GM19023 (cell line): ENCODE measurements at regions not wholly inside any gene's neighbourhood (a gene's known extent, or its start where the extent isn't known, plus 50 kb on each side); places are given as distances from the start of the nearest gene placed in this dataset.

Source experiments
- ATAC-seq: cut with Tn5 transposase; IDR thresholded peaks from one replicate; pipeline ENCODE4 v1.9.1; 2021; ENCODE audit warnings: mild to moderate bottlenecking, moderate library complexity; ENCODE audit not compliant: unreplicated experiment

DNA sequence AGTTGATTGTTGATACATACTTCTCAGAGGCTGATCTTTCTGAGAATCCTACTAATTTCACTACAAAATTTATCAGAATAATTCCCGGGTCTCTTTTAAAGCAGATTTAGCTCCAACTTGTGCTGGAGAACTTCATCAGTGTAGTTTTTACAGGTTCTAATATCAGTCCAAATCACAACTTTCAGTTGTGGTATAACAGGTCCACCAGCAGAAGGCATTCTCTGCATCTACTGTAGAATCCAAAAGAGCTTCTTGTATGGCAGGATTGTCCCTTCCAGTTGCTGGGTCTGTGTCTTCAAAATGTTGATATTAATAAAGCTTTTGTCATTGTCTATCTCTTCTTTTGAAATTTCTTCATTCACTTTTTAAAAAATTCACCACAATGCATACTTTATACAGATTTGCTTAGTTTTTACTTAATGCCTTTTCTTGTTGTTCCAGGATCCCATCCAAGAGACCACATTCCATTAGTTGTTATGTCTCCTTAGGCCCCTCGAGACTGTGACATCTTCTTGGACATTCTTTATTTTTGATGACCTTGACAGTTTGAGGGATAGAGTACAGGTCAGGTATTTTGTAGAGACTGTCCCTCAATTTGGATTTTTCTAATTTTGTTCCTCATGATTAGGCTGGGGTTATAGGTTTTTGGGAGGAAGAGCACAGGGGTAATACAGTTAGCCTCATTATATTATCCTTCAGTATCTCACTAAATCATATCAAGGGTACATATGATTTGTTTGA, 490.5 kb upstream of the MEX3C start:
- ATAC-seq = no peak

DNA sequence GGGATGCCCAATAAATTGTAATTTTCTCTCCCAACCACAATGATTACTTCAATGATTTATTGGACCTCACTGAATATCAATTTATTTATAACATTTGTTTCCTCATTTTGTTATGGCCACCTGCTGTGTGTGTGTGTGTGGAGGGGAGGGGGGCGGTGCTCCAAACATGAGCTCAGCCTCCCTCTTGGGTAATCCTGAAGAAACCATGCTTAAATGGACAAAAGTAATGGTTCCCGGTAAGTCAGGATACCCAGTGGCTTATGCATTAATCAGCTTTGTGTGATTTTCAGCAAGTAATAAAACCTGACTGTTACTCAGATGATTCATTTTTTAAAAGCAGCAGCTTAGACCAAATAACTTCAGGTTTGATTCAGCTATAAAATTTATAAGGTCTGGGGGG, 495.1 kb upstream of the MEX3C start:
- ATAC-seq = no peak

DNA sequence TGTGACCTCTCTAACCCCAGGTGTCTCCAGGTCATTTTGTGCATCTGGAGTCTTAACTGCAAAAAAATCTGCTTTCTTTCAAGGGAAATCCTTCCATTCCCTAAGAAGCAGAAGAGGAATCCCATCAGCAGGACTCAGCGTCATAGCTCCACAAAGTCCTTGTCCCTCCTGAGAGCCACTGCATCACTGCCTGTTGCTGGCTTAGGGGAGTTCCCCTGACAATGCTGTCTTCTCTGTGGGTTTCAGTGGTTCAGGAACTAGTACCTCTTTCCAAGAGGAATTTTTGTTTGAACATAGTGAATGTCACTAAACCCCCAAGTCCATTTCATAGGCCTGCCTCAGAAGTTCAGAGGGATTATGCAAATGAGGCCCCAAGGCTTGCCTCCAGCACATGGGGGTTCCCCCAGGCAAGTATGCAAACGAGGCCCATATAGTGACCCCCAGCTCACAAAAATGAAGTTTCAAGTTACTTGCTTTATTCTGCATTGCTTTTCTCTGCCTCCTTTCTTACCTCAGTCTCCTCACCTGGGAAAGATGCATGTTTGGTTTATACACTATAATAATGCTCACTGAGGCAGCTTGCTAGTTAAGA, 513.9 kb upstream of the MEX3C start:
- peak; percentile 88 for ATAC-seq

DNA sequence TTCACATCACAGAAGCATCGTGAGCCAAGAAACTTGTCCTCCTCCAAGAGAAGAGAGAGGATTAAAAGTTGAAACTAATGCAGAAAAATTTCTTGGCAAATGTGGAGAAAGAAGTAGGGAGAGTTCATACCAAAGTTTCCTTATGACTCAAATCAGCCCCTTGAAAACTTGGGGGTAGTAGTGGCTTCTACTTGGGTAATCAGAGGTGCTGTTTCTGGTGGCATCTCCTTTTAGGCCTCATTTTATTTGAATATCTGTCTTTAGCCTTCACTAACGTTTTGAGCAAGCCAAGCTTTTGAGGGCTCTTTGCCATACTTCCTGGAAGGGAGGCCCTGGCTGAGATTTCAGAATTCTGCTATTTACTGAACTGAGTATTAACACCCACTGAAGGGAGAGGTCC, 515.3 kb upstream of the MEX3C start:
- ATAC-seq = no peak

DNA sequence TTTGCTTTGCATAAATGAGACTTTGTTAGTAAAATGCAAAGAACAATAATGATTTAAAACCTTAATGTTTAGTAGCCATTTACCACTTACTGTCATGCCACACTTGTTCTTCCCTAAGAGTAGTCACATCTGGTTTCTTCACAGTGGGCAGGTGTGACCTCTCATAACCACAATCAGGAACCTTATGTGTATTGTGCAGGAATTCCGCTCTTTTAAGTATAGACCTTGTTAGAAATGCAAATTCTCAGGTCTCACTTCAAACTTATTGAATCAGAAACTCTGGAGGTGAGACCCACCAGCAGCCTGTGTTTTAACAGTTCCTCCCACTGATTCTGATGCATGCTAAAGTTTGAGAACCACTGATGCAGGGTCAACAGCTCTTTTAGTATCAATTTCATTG, 518.8 kb upstream of the MEX3C start:
- no peak for ATAC-seq

DNA sequence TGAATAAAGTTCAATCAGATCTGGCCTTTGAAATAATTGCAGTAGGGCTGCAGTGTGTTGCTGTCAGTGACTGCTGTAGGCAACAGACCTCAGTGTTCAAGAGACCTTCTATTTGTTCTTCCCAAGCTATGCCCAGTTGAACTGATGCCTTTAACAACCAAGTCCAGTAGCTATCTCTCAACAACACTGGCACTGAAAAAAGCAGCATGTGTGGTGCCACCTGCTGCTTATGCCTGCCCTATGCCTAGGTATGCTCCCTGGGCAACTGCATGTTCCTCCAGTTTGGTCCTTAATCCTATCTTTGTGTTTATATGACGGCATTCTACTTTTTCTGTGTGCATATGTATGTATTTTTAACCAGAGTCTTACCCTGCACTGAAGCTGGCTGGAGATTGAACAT, 523.9 kb upstream of the MEX3C start:
- ATAC-seq = no peak

DNA sequence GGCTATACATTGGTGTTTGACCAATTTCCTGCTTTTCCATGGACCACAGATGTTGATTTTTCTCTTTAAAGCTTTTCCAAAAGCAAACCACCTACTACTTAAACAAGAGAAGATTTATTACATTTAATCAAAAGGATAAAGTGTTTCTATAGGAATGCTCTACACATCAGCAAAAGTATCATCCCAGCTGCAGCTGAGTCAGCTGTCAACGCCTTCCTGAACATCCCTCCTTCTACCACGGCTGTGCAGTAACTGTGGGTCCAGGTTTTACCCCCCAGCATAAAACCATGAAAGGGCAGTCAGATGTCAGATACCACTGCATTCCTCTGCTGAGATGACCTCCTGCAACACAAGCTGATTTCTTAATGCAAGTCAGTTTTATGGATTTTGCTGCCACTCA, 524.5 kb upstream of the MEX3C start:
- no peak for ATAC-seq

DNA sequence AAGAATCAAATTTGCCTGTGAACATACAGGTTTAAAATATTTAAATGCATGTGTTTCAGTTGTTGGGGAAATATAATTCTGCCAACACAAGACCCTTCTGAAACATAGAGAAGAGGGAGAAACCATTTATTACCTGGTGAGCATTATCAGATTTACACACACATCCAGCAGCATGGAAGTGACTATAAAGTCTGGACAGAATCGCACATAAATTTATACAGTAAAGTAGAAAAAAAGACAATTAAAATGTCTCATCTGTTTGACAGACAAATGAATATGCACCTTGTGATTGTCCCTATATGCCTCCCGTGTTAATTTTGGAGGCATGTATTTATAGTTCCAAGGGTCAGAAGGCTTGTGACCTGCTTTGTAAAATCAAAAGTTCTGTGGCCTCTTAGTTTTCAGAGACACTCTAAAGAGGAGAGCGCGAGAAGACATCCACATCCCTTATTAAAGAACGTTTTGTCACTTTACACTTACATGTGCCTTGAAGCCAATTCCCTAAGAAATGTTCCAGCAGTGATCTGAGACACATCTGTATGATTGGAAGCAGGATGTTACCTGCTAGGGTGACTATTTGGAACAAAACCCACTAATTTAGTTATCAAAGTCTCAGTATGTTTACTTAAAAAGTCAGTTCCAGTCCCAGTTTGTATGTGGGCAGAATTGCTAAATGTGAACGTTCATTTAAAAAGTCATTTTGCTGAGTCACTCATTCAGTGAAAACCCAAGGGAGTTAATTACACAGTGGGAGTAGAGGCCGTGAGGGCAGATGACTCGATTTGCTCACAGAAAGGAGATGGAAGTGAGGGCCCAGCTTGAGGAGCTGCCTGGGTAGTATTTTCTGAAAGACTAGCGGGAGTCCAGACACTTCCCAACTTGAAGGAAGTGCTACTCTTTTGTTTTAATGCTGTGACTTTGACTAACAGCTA, 527.6 kb upstream of the MEX3C start:
- peak; percentile 30 for ATAC-seq

DNA sequence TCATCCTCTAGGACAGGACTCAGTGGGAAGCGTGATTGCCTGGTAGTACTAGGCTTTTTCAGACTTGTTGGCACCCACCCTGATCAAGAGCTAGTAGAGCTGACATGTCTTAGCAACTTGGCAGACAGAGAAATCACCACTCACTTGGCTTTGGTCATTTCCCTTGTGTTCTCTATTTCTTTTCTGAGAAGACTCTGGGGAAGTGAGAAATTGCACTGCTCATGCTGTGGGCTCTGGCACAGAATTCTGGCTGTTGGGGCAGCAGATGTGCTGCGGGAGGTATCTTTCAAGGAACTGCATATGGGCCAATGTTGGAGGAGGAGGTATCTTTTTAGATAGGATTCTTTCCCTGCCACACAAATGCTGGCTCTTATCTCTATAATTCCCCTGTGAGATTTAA, 529.1 kb upstream of the MEX3C start:
- ATAC-seq = no peak

DNA sequence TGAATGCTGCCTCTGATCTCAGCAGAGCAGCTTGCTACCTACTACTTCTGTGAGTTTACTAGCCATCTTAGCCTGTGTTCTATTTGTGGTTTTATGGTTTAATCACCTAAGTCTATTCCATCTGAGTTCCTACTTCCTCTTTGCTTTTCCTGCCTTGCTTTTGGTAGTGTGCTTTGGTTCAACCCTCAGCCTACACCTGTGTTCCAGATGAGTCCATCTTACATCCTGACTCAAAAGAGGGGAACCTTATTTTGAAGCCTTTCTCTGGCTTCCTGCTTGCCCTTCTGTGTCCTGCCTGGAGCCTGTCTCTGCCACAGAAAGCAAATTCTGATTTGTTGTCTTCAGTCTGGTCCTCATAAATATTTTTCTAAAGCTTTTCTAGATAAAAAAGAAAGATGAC, 530.3 kb upstream of the MEX3C start:
- ATAC-seq = peak; percentile 53

DNA sequence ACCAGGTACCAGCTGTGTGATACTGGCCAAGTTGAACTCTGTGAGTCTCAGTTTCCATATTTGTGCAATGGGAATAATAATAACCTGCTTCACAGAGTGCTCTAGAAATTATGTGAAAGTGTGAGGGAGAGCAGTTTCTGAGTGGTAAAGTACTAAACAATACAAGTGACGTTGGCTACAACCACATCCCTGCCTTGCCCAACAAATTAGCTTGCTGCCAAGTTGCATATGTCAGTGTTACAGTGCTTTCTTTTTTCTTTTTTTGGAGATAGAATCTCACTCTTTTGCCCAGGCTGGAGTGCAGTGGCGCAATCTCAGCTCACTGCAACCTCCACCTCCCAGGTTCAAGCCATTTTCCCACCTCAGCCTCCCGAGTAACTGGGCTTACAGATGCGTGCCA, 533.6 kb upstream of the MEX3C start:
- ATAC-seq = no peak

DNA sequence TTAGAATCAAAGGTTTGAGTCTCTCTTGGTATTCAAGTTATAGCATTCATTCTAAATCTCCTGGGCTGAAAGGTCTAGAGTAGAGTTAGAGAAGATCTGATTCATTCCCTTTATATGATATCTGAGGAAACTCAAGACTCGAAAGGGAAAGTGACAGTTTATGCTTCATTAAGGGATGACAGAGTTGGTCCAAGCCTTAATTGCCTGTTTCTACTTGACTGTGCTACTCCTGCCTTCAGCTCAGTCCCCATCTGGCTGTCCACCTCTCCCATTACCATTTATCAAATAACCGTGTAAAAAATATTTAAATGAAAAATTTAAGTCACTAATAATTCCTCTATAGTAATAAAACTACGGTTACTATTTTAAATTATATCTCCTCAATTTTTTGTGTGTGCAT, 537.1 kb upstream of the MEX3C start:
- no peak for ATAC-seq

DNA sequence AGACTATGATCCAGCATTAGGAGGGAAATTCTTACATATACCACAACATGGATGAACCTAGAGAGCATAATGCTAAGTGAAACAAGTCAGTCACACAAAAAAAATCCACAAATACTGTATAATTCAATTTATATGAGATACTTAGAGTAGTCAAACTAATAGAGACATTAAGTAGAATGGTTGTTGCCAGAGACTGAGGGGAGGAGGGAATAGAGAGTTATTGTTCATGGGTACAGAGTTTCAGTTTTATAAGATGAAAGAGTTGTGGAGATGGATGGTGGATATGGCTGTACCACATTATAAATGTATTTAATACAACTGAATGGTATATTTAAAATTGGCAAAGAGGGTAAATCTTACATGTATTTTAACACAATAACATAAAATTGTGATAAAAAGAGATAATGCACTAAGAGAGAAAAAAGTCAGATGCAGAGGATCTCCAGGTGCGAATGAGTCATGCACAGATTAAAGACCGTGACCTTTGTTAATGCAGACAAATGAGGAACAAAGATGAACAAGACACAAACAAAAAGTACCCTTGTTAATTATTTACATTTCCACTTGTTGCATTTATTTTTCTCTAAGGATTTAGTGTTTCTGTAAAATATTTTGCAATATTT, 541.7 kb upstream of the MEX3C start:
- ATAC-seq = peak; percentile 87

DNA sequence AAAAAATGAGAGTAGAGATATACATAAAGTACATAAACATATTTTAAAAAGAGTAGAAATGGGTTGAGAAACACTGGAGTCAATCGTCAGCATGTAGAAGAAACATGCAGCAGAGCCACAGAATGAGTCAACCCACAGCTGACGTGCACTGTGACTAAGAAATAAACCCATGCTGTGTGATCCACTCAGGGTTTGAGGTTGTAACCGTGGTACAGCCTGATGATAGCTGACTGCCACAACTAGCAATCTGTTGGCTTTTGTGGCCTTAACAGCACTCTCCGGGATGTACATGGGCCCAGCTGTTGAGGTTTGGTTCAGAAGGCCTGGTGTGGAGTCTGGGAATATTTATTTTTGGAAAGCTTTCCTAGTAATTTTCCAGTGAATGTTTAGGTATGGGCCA, 554.4 kb upstream of the MEX3C start:
- ATAC-seq = peak; percentile 86

DNA sequence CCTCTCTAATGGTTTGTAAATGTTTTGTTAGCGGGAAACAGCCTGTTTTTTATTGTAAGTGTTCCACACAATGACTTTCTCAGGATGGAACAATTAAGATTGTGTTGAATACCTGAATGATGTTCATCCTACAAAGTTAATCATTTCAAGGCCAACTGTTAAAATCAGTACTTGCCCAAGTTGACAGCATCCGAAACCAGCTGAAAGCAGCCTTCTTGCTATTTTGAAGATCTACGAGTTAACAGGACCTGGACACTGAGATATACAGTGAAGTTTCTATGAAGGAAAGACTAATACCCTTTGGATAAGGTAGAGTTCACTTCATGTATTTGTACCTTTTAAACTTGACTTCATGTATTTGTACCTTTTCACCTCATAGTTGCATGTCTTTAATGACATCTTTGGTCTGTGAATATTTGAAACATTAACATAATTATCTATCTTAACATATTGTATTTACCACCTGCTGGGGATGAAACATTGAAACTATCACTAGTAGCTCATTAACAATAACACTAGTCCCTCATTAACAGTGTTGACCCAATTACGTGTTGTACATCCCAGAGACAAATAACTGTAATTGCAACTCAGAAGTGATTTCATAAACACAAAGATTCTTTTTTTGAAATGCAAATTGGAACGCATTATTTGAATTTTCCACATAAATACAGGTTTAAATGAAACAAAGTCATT, 556.0 kb upstream of the MEX3C start:
- peak; percentile 45 for ATAC-seq

DNA sequence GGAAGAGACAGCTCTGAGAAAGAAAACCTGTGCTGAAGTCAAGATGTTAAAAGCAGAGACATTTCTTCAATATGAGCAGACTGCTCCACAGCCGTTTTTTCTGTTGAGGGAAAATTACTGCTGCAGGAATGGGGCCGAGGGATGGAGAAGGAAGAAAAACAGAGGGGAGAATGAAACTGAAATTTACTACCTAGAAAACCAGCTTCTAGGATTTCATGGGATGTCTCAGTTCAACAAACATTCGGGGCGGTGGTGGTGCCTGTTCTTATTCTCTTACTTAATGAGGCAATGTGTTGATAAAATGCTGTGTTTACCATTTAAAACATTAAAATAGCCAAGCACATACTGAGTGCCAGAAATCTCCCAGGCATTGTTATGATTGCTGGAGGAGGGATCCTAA, 557.1 kb upstream of the MEX3C start:
- no peak for ATAC-seq

DNA sequence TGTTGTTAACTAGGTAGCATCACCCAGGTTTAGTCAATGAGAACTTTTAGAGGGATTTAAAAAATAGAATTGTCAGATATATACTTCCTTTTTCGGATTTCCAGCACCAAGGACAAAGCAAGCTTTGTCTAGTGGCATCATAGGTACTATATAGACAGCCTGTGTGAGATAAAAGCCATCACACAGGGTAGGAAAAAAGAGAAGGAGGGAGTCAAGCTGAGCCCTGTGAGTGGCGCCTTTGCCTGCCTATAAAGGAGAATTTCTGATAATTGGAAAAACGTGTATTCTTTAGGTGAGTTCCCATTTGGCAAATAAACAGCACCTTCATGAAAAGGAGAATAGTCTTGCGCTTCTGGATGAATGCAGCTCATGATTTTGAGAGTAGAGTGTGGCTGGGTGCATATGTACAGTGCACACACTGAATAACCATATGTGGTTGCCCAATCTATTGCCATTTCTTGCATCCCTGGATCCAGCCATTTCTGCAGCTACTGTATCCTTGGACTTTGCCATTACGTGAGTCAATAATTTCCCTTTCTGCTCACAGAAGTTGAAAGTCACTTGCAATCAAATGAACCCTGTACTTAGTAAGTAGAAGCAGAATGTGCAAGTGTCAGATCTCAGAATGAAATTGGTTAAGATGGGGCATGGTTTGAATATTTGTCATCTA, 559.9 kb upstream of the MEX3C start:
- ATAC-seq = no peak

DNA sequence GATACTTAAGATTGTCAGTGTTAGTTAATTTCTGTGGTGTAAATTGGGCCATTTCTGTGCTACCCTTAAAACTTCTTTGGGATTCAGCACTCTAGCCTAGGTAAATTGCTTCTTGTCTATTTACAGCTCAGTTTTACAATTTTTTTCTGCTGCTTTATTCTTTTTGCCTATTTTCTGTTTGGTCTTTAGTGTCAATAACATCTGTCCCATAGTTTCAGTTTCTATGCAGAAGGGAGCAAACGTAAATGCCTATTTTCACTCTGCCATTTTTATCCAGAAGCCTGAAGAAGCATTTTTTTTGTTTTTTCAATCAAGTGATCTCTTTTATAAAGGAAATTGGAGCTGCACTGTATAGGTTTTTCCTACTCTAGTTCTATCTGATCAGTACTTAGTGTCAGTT, 564.9 kb upstream of the MEX3C start:
- ATAC-seq = no peak

DNA sequence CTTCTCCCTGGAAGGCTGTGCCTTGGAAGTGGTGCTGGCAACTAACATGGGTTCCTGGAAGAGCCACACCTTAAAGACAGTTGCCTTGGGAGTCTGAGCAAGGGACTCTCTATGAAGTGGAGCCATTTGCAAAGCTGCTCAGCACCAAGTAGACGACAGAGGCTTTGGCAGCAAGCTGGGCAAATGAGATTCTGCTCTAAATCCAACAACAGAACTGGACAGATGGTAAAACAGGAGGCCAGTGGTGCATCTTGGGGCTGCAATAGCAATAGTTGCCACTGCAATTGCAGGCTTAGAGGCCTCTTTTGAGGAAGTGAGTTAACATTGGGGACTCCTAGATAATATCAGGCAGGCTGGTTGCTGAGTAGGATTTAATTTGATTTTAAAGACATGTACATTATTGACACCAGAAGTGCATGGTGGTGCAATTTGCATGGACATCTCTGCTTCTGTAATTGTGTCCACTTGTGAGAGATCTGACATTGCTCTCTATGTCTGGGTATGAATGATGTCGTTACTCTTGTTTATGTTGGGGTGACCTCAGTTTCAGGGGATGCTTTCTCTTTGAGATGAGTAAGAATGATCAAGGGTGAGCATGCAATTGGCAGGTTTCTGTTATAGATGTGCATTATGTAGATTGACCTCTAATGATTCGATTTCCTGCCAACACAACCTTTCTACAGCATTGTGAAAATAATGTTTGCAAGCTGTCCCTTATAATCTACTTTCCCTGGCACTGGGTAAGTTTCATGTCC, 568.3 kb upstream of the MEX3C start:
- ATAC-seq = peak; percentile 67

DNA sequence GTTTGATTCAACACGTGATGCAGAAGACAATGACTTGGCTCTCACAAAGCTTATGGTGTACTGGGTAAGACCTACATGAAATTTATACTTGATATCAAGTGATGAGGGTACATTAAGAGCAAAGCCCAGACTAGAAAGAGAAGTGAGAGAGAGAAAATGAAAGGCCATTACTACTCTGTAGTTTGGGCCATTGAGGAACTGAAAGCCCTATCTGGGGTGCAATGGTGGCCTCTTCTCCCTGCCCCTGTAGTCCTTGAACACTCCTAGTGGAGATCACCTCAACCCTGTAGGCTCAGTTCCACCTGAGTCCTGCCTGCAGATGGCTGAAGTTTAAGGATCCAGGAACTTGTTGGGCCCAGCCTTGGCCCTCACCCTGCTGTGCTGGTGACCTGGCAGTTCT, 569.8 kb upstream of the MEX3C start:
- no peak for ATAC-seq
